ENCODE measurements at regions not wholly inside any gene's neighbourhood (a gene's known extent, or its start where the extent isn't known, plus 50 kb on each side); places are given as distances from the start of the nearest gene placed in this dataset.
"Not testable (repeated sequence)": the region's sequence is repeated elsewhere in the genome, so short reads cannot be mapped to it uniquely, and the experiment has no call there.

DNA sequence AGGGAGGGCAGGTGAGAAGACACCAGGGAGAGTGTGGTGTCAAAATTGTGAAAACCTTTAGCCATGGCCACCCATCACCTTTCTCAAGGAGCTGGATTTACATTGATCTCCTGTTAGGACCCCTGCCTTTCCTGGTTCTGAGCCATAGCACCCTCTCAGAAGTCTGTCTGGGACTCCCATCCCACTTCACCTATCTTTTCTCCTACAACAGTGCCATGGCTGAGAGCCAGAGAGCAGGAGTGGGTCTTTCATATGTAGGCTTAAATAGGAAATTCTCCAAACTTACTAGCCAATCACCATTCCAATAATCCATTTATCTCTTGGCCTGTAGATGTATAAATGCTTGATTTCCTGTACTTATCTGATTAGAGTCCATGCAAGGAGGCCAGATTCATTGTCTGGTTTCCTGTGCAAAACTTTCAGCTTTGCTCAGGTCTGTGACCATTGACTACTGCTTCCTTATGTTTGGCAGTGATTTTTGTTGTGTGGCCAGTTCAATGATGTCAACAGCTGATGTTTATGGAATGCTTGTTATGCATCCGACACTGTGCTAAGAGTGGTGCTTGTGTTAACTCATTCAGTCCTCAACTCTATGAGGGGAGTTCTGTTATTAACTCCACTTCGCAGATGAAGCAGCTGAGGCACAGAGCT, 57.6 kb upstream of the IGFBP5 start:
- Histone ChIP-seq H3K27me3 (no peaks in the 10 kb centered on the region), H3K27ac (peak overlapping the region in 5 of 10 donors; percentile 2 to 37 (median 19)), H3K4me3 (no peak overlapping the region), H3K9me3 (no peaks in the 10 kb centered on the region), H3K36me3 (no peaks in the 10 kb centered on the region), H3K4me1 (peaks cover 0 to 37% (median 14%) of the 10 kb centered on the region in 9 donors)
- ATAC-seq, result peak; percentile 66 to 91 (median 85)
- TF ChIP-seq, protein P1, sequence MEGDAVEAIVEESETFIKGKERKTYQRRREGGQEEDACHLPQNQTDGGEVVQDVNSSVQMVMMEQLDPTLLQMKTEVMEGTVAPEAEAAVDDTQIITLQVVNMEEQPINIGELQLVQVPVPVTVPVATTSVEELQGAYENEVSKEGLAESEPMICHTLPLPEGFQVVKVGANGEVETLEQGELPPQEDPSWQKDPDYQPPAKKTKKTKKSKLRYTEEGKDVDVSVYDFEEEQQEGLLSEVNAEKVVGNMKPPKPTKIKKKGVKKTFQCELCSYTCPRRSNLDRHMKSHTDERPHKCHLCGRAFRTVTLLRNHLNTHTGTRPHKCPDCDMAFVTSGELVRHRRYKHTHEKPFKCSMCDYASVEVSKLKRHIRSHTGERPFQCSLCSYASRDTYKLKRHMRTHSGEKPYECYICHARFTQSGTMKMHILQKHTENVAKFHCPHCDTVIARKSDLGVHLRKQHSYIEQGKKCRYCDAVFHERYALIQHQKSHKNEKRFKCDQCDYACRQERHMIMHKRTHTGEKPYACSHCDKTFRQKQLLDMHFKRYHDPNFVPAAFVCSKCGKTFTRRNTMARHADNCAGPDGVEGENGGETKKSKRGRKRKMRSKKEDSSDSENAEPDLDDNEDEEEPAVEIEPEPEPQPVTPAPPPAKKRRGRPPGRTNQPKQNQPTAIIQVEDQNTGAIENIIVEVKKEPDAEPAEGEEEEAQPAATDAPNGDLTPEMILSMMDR (IDR thresholded peaks at IDR 0.05), result no peak
- intact Hi-C loops (cut with DNase I), result no loop called here
- peak in 1 of 2 donors; percentile 25 for DNase-seq
- 46 to 48% methylated on average over 2 of the region's 2 CpGs for WGBS, 2 donors

DNA sequence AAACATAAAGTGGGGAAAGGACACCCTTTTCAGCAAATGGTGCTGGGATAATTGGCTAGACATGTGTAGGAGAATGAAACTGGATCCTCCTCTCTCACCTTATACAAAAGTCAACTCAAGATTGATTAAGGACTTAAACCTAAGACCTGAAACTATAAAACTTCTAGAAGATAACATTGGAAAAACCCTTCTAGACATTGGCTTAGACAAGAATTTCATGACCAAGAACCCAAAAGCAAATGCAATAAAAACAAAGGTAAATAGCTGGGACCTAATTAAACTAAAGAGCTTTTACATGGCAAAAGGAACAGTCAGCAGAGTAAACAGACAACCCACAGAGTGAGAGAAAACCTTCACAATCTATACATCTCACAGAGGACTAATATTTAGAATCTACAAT, 55.4 kb upstream of the IGFBP5 start:
- ATAC-seq; H3K27ac ChIP-seq; intact Hi-C loops (cut with DNase I): not testable (repeated sequence)

DNA sequence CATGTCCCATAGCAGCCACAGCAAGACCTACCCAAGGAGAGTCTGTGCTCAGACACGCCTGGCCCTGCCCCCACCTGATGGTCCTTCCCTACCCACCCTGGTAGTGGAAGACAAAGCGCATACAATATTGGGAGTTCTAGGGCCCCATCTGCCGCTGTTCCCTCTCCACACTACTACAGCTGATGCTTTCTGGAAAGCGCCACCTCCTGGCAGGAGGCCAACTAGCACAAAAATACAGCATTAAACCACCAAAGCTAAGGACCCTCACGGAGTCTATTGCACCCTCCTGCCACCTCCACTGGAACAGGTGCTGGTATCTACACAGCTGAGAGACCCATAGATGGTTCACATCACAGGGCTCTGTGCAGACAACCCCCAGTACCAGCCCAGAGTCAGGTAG, 50.9 kb upstream of the IGFBP5 start:
- ATAC-seq; H3K27ac ChIP-seq; DNase-seq; intact Hi-C loops (cut with DNase I); H3K27me3 ChIP-seq; H3K9me3 ChIP-seq; H3K36me3 ChIP-seq; H3K4me3 ChIP-seq: not testable (repeated sequence)
- peaks cover 0 to 11% (median 0%) of the 10 kb centered on the region in 9 donors for H3K4me1 ChIP-seq
- 96 to 98% methylated on average over 5 of the region's 5 CpGs for WGBS, 2 donors

More for the DNA sequence above, 55.4 kb upstream of the IGFBP5 start:
- H3K4me1 ChIP-seq, result peaks cover 0 to 33% (median 14%) of the 10 kb centered on the region in 9 donors
- not testable (repeated sequence) for H3K27me3 ChIP-seq, H3K4me3 ChIP-seq, H3K9me3 ChIP-seq, DNase-seq, H3K36me3 ChIP-seq

DNA sequence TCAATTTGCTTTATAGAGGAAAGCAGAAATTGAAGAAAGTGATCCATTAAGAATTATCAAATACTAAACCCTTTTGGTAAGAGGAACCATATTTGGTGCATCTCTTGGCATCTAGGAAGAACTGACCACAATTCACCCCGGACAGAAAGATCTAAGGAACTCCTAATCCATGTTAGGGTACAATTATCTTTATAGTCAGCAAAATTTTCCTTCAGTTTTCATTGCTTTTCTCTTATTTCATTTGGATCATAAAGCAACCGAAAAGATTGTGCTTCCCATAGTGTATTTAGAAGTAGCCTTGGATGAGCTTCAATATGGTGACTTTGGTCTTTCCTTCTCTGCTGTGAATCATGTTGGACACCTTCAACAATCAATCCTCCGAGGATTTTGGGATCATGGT, 50.1 kb upstream of the IGFBP5 start:
- Histone ChIP-seq H3K27me3 (no peaks in the 10 kb centered on the region), H3K4me3 (no peak overlapping the region), H3K9me3 (no peaks in the 10 kb centered on the region), H3K4me1 (peaks cover 0 to 11% (median 0%) of the 10 kb centered on the region in 9 donors), H3K36me3 (no peaks in the 10 kb centered on the region), H3K27ac (no peak overlapping the region)
- no peak for ATAC-seq
- TF ChIP-seq, protein P1 (IDR thresholded peaks at IDR 0.05), result no peak
- intact Hi-C loops (cut with DNase I), result no loop called here
- WGBS, 2 donors, result 92 to 94% methylated on average over 3 of the region's 3 CpGs
- no peak for DNase-seq
